ENCODE measurements at regions not wholly inside any gene's neighbourhood (a gene's known extent, or its start where the extent isn't known, plus 50 kb on each side); places are given as distances from the start of the nearest gene placed in this dataset.

GRCh38 chrX:8404471-8404870 is 60.2 kb upstream of the VCX3B start:
- no peaks in the 10 kb centered on the region for H3K4me1 ChIP-seq
- 12 to 32% (median 17%) methylated on average over 6 of the region's 6 CpGs for WGBS, 3 donors
- no peak for DNase-seq
- no peak overlapping the region for H3K4me3 ChIP-seq
- H3K36me3 ChIP-seq (ENCODE audit: insufficient read depth in 1 of 2, low read depth in 1 of 2), result no peaks in the 10 kb centered on the region
- H3K9me3 ChIP-seq, result peaks cover 10% of the 10 kb centered on the region
- no peaks in the 10 kb centered on the region for H3K27me3 ChIP-seq (ENCODE audit: insufficient read depth in 3 of 3, low read length in 2 of 3)
- no peak for TF ChIP-seq CTCF (IDR thresholded peaks at IDR 0.05)
- ATAC-seq, result peak in 1 of 4 donors; percentile 53
- intact Hi-C loops (cut with DNase I), result no loop called here
- no peak overlapping the region for H3K27ac ChIP-seq

GRCh38 chrX:8404926-8405325 is 59.7 kb upstream of the VCX3B start:
- no peak overlapping the region for H3K4me3 ChIP-seq
- 17 to 51% (median 45%) methylated on average over 2 of the region's 2 CpGs for WGBS, 3 donors
- H3K4me1 ChIP-seq, result no peaks in the 10 kb centered on the region
- peak overlapping the region; percentile 42 for H3K27ac ChIP-seq
- no peak for DNase-seq
- intact Hi-C loops (cut with DNase I), result no loop called here
- no peak for TF ChIP-seq CTCF (IDR thresholded peaks at IDR 0.05)
- H3K27me3 ChIP-seq (ENCODE audit: insufficient read depth in 3 of 3, low read length in 2 of 3), result no peaks in the 10 kb centered on the region
- ATAC-seq, result no peak
- H3K9me3 ChIP-seq, result peaks cover 10% of the 10 kb centered on the region
- no peaks in the 10 kb centered on the region for H3K36me3 ChIP-seq (ENCODE audit: insufficient read depth in 1 of 2, low read depth in 1 of 2)

- ATAC-seq (no peak), DNase-seq (no peak)
- no peak for TF ChIP-seq CTCF (IDR thresholded peaks at IDR 0.05)
- intact Hi-C loops (cut with DNase I), result no loop called here
- Histone ChIP-seq H3K36me3 (ENCODE audit: insufficient read depth in 1 of 2, low read depth in 1 of 2) (no peaks in the 10 kb centered on the region), H3K9me3 (peaks cover 10% of the 10 kb centered on the region), H3K27me3 (ENCODE audit: insufficient read depth in 3 of 3, low read length in 2 of 3) (no peaks in the 10 kb centered on the region), H3K4me1 (no peaks in the 10 kb centered on the region), H3K27ac (no peak overlapping the region), H3K4me3 (no peak overlapping the region)
- 53 to 63% (median 59%) methylated on average over 7 of the region's 7 CpGs for WGBS, 3 donors
These were observed 59.0 kb upstream of the VCX3B start for GRCh38 chrX:8405631-8406030.

- H3K9me3 ChIP-seq, result peaks cover 3% of the 10 kb centered on the region
- no peaks in the 10 kb centered on the region for H3K36me3 ChIP-seq (ENCODE audit: insufficient read depth in 1 of 2, low read depth in 1 of 2)
- TF ChIP-seq CTCF (IDR thresholded peaks at IDR 0.05), result no peak
- ATAC-seq (no peak), DNase-seq (no peak)
- H3K27me3 ChIP-seq (ENCODE audit: insufficient read depth in 3 of 3, low read length in 2 of 3), result no peaks in the 10 kb centered on the region
- H3K27ac ChIP-seq, result no peak overlapping the region
- 67 to 89% (median 73%) methylated on average over 2 of the region's 2 CpGs for WGBS, 3 donors
- H3K4me1 ChIP-seq, result no peaks in the 10 kb centered on the region
- intact Hi-C loops (cut with DNase I), result no loop called here
- no peak overlapping the region for H3K4me3 ChIP-seq
These were observed 51.4 kb upstream of the VCX3B start for GRCh38 chrX:8413279-8413678.
